GM21390 (cell line): ENCODE measurements at regions not wholly inside any gene's neighbourhood (a gene's known extent, or its start where the extent isn't known, plus 50 kb on each side); places are given as distances from the start of the nearest gene placed in this dataset.

ENCODE experiments used
- ATAC-seq: cut with Tn5 transposase; IDR thresholded peaks from one replicate; pipeline ENCODE4 v1.9.1; 2021; ENCODE audit not compliant: unreplicated experiment

DNA sequence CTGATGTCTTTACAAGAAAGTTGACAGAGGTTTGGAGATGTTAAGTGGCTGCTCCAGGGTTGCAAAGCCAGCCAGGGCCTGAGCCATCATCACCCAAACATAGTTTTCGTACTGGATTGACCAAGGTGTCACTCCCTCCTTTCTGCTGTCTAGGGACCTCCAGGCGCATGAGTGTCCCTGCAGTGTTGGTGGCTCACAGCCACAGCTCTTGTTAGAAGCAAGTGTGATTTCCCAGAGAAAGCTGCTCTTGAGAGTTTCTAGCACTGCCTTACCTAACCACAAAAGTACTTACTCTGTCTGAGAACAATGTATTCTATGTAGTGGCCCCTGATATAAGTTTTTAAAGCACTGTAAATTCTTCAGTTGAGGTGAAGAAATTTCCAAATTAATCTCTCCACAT, 144.1 kb downstream of the SOX2 start:
- no peak for ATAC-seq

GRCh38 chr3:181859518-181859917, 147.8 kb downstream of the SOX2 start:
- ATAC-seq, result no peak

GRCh38 chr3:181860235-181860634, 148.5 kb downstream of the SOX2 start:
- no peak for ATAC-seq

DNA sequence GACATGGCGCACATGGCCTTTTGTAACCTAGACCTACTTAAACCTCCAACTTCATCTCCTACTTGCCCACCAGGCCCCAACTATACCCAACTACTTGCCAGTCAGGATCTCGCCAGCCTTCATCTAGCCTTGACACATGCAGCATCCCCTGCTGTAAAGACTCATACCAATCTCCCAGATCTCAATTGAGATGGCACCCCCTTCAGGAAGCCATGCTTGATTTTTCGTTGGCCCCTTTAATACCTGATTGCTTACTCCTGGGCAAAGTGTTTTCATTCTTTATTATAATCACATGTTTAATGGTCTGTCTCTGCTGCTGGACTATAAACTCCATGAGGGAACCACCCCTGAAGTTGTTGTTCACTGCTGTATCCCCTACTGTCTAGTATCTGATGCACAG, 150.8 kb downstream of the SOX2 start:
- ATAC-seq, result no peak

- ATAC-seq, result no peak
These were observed 156.9 kb downstream of the SOX2 start for GRCh38 chr3:181868576-181869082.

DNA sequence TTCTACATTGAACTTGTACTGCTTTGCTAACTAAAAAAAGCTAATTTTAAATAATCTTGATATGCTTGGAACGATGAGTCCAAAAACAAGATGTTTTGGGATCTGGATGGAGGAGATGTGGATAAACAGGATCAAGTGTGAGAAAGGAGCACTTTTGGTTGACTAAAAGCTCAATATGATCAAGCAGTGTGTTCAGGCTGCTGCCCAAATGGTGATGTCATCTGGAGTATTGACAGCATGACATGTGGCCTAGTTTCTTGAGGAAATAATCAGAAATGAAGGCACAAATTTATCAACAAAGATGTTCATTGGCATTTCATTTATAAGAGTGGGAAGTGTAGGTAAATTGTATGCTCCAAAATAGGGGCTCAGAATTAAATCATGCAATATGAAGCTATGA, 161.2 kb downstream of the SOX2 start:
- ATAC-seq, result no peak

GRCh38 chr3:181879926-181880325, 168.2 kb downstream of the SOX2 start:
- no peak for ATAC-seq

GRCh38 chr3:181880331-181880730, 168.6 kb downstream of the SOX2 start:
- ATAC-seq, result no peak

DNA sequence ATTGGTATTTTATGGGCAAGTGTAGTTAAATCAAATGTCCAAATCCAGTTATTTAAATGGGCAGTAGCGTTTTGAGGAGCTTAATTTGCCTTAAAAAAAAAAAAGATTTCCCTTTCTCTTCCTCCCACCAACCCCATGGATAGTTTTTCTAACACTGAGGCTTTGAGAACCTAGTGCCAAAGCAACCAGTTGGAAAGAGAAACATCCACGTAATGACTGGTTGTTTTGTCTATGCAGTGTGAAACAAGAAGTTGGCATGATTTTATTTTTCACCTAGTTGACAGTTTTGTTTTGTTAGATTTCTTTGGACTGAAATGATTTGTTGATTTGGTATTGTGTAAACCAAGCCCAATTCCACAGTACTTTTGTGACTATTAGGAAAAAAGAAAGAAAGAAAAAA, 170.0 kb downstream of the SOX2 start:
- no peak for ATAC-seq

- no peak for ATAC-seq
These were observed 174.3 kb downstream of the SOX2 start for GRCh38 chr3:181885868-181886630.

DNA sequence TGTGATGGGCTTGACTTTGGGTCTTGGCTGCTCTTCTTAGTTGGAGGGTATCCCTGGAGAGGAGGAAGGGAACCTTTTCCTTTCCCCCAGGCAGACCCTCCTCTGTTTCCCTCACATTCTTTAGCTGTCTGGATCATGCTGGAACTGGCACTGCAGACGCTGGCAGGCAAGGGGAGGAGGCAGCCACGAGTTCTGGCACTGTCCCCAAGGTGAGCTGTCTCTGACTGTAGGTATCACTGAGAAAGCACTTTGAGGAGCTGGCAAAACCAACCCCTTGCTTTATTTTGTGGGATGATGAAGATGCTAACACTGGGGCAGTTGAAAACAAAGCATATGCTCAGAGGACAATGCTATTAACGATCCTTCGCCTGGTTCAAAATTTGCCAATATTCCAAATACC, 175.0 kb downstream of the SOX2 start:
- ATAC-seq, result no peak

DNA sequence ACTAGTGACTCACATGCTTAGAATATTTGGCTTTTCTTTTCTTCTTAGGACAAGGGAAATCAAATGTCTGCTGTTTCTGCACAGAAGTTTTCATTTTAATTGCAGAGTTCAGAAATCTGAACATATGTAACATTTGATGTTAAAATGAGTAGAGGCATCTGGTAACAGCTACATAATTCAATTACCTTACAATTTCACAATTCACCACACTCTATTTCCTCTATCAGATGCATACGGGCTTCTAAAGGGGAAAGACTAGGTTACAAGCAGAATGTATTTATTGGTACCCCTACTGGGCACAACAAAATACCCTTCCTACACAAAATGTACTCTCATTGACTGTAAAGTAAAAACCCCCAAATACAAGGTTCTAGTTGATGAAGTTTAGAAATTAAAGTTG, 176.0 kb downstream of the SOX2 start:
- ATAC-seq, result no peak

DNA sequence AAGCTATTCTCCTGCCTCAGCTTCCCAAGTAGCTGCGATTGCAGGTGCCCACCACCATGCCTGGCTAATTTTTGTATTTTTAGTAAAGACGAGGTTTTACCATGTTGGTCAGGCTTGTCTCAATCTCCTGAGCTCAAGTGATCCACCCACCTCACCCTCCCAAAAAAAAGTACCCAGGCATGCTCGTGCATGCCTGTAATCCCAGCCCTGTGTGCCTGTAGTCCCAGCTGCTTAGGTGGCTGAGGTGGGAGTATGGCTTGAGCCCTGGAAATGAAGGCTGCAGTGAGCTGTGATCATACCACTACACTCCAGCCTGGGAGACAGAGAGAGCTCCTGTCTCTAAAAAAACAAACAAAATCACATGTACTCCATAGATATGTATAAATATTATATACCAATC, 176.5 kb downstream of the SOX2 start:
- no peak for ATAC-seq

GRCh38 chr3:181892848-181893247, 181.1 kb downstream of the SOX2 start:
- ATAC-seq, result no peak

GRCh38 chr3:181896605-181897004, 184.9 kb downstream of the SOX2 start:
- no peak for ATAC-seq

DNA sequence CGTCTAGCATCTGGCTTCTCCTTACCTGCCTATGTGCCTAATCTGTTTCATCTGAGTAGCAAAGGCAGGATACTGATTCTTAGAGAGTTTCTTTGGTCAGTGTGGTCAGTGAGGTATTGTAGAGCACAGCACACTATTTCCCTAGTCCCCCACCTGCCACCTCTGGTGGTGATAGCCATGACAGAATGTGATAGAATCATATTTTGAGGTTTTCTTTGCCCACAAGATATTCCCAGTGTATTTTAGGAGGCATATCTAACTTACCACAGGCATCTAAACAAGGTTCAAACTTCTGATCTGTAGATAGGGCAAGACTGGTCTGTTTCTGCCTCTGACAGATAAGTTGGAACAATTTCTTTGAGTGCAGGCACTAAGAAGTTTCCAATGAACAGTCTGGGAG, 188.0 kb downstream of the SOX2 start:
- ATAC-seq, result no peak

- ATAC-seq, result no peak
These were observed 189.9 kb downstream of the SOX2 start for GRCh38 chr3:181901626-181902025.

DNA sequence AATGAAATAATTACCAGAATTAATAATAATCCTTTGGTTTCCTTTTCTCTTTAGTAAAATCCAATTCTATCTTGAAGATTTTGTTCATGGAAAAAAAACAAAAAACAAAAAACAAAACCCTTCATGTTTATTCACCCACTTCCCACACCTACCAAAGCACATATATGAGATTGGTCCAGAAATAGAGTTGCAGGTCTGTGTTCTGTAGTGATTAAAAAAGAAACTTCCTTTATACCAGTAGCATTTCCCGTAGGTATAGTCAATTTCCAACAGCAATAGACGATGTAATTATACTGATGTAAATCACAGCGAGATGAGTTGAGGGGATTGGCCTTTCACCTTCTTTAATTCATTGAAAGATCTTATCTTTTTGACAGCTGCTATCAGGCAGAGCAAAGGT, 194.6 kb downstream of the SOX2 start:
- peak; percentile 63 for ATAC-seq

GRCh38 chr3:181909241-181909640, 197.5 kb downstream of the SOX2 start:
- no peak for ATAC-seq

DNA sequence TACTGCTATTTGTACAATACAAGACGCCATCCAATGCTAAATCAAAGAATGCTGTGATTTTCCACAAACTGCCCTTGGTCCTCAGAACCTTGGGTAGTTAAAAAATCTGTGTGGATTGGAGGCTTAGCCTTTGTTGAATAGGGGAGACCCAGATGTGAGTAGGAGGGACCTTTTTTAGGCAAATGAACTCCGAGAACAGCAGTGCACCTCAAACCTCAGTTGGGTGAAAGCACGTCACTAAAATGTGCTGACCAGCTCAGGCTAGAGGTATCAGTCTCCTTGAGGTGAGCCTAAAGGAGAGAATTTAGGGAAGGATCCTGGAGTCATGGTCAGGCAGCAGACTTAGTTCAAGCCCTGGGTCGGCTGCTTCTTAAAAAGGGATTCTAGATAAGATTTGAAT, 200.7 kb downstream of the SOX2 start:
- no peak for ATAC-seq

DNA sequence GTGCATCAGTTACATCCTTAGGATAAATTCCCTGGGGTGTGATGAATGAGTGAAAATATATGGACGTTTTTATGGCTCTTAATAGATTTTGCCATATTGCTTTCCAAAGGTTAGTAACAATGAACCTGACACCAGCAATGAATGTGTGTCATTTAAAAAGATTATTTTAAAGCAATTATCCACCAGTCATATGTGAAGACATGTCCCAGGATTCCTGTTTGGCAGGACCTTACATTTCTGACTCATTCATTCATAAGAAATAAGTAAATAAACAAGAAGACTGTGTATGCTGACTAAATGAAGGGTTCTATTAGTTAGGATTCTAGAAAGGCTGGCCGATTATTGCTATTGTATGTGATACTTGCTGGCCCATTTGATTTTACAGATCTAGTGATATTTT, 201.5 kb downstream of the SOX2 start:
- no peak for ATAC-seq

DNA sequence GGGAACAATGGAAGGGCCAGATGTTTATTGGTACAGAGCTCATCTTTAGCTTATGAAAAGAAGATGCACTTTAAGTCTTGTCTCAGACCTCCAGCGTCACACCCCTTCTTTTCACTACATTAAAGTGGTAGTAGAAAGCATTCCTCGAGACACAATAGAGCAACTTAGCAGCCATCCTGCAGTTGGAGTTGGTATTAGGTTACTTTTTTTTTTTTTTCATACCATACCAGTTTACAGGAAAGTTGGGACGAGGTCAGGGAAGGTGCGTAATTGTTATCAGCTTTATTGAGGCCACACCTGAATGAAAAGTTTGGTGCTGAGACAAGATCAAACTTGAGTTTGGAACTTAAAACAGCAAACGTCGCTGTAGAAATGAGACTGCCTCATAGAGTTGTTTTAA, 203.8 kb downstream of the SOX2 start:
- ATAC-seq, result no peak

- ATAC-seq, result no peak
These were observed 204.3 kb downstream of the SOX2 start for GRCh38 chr3:181916013-181916412.
